ENCODE measurements at regions not wholly inside any gene's neighbourhood (a gene's known extent, or its start where the extent isn't known, plus 50 kb on each side); places are given as distances from the start of the nearest gene placed in this dataset.

DNA sequence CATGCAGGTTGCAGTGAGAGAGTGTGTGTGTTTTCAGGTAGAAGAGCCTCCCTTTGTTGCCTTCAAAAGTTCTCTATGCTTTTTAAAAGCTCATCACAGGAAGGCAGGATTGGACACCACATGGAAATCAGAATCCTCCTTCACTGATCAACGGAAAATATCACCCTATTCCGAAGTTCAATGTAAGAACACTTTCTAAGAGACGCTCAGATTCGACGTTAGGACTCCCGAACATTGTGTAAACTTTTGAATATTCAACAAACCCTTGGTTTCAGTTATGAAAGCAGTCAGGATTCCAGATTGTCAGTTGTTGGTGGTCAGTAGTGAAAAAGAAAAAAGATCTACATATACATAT, 561.4 kb upstream of the ID2 start:
- TF ChIP-seq, protein P1, sequence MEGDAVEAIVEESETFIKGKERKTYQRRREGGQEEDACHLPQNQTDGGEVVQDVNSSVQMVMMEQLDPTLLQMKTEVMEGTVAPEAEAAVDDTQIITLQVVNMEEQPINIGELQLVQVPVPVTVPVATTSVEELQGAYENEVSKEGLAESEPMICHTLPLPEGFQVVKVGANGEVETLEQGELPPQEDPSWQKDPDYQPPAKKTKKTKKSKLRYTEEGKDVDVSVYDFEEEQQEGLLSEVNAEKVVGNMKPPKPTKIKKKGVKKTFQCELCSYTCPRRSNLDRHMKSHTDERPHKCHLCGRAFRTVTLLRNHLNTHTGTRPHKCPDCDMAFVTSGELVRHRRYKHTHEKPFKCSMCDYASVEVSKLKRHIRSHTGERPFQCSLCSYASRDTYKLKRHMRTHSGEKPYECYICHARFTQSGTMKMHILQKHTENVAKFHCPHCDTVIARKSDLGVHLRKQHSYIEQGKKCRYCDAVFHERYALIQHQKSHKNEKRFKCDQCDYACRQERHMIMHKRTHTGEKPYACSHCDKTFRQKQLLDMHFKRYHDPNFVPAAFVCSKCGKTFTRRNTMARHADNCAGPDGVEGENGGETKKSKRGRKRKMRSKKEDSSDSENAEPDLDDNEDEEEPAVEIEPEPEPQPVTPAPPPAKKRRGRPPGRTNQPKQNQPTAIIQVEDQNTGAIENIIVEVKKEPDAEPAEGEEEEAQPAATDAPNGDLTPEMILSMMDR (IDR thresholded peaks at IDR 0.05; ENCODE audit: control insufficient read depth, extremely low read depth, insufficient read depth), result no peak
- H3K4me3 ChIP-seq (ENCODE audit: low read depth, low read length), result no peak overlapping the region
- DNase-seq (ENCODE audit: low read depth), result no peak

DNA sequence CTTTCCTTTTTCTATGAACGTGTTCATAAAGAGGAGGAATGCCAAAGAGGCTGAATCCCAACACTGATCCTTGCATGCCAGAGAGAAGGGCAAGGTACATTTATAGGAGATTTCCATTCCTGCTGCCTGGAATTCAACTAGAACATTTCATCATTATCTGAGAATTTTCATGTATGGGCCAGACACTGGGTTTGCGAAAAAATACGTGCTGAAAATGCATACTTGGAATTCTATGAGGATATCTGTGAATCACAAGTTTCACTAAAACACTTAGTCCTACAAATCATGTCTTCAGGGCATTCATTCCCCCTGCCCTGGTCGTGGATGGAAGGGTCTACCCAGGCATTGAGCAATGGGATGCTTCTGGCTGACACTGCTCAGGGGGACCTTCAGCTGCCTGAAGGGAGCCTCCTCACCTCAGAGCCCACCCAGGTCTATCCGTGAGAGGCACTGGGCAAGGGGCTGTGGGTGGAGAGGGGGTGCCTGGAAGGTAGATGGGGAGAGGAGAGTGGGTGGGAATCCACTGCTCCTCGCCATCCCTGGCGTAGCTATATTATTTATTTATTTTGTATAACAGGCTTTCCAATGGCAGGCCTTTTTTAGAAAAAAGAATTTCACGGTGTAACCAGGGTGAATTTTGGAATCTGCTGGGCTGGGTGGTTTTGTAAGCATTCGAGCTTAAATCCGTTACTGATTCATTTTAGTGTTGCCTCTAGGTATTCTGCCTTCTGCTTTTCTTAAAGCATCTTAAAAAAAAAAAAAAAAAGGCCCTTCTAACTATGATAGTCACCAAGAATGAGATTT, 560.6 kb upstream of the ID2 start:
- H3K4me3 ChIP-seq (ENCODE audit: low read depth, low read length), result no peak overlapping the region
- TF ChIP-seq, protein P1 (IDR thresholded peaks at IDR 0.05; ENCODE audit: control insufficient read depth, extremely low read depth, insufficient read depth), result no peak
- no peak for DNase-seq (ENCODE audit: low read depth)

DNA sequence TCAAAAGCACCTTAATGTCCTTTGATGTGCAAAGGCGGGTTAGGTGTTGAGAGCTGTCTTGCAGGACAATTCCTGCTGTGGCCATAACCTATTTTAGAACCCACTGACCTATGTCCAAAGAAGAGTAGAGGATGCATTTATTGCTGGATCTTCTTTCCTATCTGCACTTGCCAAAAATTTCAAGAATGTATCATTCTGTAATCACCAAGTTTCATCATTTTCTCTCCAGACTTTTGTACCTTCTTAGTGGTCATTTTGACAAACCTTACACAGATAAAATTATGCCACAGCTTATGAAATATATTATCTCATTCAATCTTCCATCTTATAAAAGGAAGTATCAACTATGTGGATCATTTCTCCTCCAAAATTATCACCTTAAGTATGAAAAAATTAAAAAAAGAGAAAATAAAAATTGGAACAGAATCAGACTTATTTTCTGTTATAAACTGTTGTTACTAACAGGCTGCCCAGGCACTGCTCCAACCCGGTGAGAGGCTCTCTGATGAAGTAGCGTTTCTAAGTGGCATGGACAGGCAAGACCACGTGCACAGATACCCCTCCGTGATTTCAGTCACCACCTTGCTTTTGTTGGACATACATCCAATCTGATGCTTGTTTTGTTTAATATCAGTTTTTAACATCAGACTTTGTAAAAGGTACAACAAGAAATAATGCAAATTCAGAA, 559.9 kb upstream of the ID2 start:
- TF ChIP-seq, protein P1 (IDR thresholded peaks at IDR 0.05; ENCODE audit: control insufficient read depth, extremely low read depth, insufficient read depth), result no peak
- DNase-seq (ENCODE audit: low read depth), result no peak
- no peak overlapping the region for H3K4me3 ChIP-seq (ENCODE audit: low read depth, low read length)

DNA sequence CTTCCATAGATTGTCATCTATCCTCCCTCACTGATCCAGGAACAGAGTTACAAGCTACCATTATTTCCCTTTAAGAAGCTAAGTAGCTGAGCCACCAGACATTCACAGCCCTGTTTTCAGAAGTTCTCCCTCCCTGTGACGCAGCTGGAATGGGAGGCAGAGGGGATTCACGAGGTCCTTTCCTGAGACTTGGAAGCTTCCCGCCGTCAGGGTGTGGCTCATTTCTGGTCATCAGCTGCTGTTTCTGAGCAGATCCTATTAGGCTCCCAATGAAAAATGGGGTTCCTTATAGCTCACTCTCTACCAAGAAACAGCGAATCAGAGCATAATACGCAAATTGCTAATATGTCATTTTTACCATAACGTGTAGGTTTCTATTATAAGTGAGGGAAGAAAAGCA, 559.3 kb upstream of the ID2 start:
- H3K4me3 ChIP-seq (ENCODE audit: low read depth, low read length), result no peak overlapping the region
- no peak for DNase-seq (ENCODE audit: low read depth)
- TF ChIP-seq, protein P1 (IDR thresholded peaks at IDR 0.05; ENCODE audit: control insufficient read depth, extremely low read depth, insufficient read depth), result no peak

DNA sequence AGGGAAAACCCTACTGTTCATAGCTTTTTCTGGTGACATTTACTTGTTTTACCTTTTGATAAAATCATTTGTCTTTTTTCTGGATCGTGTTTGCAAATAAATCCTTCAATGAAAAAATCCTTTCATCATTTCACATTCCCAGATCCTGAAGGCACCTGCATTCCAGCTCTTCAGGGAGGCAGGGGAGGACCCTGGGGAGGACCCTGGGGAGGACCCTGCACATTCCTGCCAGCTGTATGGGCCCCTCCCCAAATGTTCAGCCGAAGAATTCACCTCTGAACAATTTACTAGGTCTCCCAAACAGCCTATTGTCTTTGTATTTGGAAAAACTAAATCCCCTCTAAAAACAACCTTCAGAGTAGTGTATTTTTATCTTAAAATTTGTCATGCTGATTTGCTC, 558.4 kb upstream of the ID2 start:
- TF ChIP-seq, protein P1 (IDR thresholded peaks at IDR 0.05; ENCODE audit: control insufficient read depth, extremely low read depth, insufficient read depth), result no peak
- H3K4me3 ChIP-seq (ENCODE audit: low read depth, low read length), result no peak overlapping the region
- DNase-seq (ENCODE audit: low read depth), result no peak

DNA sequence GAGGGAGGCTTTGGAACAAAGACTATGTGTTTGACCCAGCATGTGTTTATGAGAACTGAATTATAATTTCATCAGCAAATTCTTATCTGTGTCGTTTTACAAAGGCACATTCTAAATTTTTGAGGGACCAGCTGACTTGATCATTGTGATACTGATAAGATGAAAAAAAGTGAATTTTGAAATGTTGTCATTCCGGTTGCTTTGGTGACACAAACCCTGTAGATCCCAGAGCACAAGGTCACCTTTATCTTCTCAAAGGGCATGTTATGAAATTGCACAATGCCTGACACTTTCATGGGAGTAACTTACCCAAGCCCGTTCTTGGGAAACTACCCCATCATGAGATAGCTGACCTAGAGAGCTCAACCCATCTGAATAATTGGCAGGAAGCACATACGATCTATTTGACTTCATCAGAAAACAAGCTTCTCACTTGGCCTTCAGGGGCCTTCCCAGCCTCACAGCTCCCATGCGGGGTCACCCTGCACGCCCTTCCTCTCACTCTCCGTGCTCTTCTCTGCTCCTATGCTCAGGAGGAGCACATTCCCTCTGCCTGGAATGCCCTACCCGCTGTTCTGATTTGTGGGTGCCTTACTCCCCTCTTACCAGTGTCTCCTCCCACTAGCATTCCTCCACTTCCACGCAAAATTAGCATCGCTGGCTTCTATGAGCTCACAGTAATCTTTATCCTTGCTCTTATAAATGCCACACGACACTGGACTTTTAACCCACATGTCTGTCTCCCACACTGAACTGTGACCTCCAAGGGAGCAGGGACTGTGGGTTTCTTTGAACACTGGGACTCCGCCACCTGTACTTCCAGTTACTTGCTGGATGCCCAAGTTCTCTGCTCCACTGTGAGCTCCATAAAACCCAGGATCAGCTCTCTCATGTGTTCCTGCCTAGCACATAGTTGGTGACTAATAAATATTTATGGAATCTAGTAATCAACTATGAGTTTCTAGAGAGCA, 555.8 kb upstream of the ID2 start:
- TF ChIP-seq, protein P1 (IDR thresholded peaks at IDR 0.05; ENCODE audit: control insufficient read depth, extremely low read depth, insufficient read depth), result no peak
- no peak for DNase-seq (ENCODE audit: low read depth)
- no peak overlapping the region for H3K4me3 ChIP-seq (ENCODE audit: low read depth, low read length)
